22Rv1 (cell line): ENCODE measurements at regions not wholly inside any gene's neighbourhood (a gene's known extent, or its start where the extent isn't known, plus 50 kb on each side); places are given as distances from the start of the nearest gene placed in this dataset.
A peak's percentile ranks its signal among the peaks of the same experiment; 100 is the strongest.

Source experiments
- H3K27ac ChIP-seq: fragments of 450-650 bp; 2 replicates; pipeline ENCODE4 v1.5.1; 2017
- ZFX ChIP-seq: fragments of 450-650 bp; IDR thresholded peaks from 2 replicates; pipeline ENCODE4 v1.6.1; 2017; ENCODE audit warnings: antibody characterized with exemption, borderline replicate concordance
- TF ChIP-seq, protein P1 (sequence below): fragments of 450-650 bp; IDR thresholded peaks from 2 replicates; pipeline ENCODE4 v1.5.1; 2017; ENCODE audit warnings: mild to moderate bottlenecking

DNA sequence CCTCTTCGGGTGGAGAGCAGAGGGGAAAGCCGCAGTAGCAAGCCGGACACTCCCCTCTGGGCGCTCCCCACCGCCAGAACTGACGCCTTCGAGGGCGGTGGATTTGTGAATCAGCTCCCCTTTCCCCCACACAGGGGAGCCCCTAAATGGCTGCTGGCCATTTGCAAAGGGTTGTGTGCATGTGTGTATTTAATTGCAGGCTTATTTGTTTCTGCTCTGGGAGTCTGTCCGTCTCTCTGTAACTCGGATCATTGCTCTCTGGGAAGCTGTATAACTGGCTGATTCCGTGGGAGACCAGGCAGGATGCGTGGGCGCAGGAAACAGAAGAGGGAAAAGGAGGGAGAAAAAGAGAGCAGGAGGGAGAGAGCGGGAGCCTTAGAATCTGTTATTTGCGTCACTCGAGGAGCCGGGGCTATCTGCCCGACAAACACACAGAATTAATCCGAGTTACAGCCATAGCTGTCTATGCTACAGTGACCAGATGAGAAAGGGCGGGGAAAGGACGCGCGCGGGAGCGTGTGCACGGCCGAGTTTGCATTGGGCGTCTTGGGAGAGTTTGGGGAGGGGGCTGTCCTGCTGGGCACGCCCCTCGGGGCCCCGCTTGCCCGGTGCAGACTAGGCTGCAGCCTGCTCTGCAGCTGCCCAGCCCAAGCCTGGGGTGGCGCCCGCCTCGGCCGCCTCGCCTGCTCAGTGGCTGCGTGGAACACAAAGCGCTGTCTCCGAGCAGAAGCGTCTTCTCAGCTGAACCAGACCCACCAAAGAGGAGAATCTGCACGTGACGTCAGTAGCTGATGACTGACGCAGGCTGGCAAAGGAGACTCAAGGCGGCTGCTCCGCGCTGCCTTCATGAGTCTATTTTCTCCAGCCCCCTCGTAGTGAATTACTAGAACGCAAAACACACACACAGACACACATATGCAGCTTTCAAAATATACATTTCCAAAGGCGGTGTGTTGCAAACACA, 105.3 kb upstream of the HSD17B12 start:
- H3K27ac ChIP-seq: no peak overlapping the region
- TF ChIP-seq, protein P1, sequence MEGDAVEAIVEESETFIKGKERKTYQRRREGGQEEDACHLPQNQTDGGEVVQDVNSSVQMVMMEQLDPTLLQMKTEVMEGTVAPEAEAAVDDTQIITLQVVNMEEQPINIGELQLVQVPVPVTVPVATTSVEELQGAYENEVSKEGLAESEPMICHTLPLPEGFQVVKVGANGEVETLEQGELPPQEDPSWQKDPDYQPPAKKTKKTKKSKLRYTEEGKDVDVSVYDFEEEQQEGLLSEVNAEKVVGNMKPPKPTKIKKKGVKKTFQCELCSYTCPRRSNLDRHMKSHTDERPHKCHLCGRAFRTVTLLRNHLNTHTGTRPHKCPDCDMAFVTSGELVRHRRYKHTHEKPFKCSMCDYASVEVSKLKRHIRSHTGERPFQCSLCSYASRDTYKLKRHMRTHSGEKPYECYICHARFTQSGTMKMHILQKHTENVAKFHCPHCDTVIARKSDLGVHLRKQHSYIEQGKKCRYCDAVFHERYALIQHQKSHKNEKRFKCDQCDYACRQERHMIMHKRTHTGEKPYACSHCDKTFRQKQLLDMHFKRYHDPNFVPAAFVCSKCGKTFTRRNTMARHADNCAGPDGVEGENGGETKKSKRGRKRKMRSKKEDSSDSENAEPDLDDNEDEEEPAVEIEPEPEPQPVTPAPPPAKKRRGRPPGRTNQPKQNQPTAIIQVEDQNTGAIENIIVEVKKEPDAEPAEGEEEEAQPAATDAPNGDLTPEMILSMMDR: no peak
- TF ChIP-seq ZFX: no peak

DNA sequence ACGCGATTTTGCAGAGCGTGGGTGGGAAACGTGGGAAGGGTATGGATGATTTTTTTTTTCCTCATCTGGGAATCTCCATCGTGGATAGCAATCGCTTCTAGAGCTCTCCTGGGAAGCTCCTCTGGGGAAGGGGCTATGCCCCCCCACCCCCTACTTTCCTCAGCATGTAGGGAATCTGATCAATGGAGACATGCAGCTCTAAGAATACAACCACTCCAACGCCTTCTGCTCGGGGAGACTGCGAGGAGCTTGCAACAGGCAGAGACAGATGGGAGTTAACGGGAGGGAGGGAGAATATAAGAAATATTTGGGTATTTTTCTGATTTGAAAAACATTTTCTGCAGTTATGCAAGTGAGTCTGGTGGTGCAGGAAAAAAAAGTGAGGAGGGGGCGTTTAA, 104.6 kb upstream of the HSD17B12 start:
- H3K27ac ChIP-seq: no peak overlapping the region
- TF ChIP-seq ZFX: no peak
- TF ChIP-seq, protein P1: no peak

- no peak overlapping the region for H3K27ac ChIP-seq
- no peak for TF ChIP-seq ZFX
- TF ChIP-seq, protein P1: no peak
These were observed 104.2 kb upstream of the HSD17B12 start for GRCh38 chr11:43576320-43576802.

DNA sequence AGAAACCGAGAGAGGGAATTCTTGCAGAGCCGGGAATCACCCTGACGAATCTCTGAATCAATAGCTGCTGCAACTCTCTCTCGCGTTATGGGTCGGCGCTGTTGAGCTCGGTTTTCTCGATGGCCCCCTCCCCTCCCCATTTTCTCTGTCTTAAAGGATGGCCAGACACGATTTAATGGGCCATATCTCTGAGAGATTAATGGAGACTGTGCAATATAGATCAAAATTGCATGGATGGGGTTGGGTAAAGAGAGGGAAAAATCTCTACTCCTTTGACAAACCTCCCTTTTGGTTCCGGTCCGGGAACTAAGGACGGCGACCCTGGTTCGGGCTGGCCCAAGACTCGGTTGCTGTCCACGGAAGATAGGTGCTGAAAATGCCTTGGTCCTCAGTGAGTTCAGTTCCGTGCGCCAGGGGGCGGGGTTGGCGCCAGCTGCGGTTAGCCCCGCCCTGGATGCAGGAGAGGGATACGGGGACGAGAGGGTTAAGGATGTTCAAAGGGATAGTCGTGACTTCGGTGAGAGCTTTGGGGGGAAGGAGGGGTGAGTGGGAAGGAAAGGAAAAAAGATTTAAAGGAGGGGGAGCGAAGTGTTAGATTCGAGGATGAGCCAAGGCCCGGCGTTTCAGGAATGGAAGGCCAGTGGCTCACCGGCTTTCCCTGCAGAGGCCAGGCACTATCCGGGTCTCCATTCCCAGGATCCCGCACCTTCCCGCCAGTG, 103.6 kb upstream of the HSD17B12 start:
- H3K27ac ChIP-seq: no peak overlapping the region
- no peak for TF ChIP-seq ZFX
- TF ChIP-seq, protein P1: peak; percentile 66

DNA sequence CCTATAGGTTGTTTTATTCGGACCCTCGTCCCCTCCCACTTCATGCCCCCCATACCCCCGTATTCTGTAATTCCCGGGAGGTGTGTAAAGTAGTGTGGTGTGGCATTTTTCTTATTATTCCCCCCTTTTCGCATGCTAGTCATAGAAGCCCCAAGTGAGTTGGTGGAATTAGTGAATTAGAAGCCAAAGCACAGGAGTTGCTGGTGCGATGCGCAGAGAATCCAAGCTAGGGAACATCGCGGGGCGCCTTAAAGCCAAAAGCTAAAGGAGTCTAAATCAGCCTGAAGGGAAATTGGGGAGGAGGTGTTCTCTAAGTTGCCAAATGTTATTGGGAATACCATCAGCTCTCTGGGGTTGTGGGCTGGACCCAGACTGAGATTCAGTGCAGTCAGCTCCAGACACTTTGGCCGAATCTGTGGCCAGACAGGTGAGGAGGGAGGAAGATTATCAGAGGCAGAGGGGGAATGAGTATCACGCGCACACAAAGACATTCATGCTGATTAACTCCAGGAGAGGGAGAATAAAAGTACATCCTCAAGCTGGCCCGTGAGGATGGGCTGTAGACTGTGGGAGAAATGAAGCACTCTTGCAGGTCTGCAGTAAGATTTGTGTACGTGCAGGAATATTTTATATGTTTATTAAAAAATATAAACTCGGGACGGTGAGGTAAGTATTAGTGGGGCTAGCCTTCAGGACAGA, 102.8 kb upstream of the HSD17B12 start:
- no peak for TF ChIP-seq ZFX
- H3K27ac ChIP-seq: no peak overlapping the region

- no peak overlapping the region for H3K27ac ChIP-seq
- TF ChIP-seq, protein P1: no peak
- no peak for TF ChIP-seq ZFX
These were observed 102.0 kb upstream of the HSD17B12 start for GRCh38 chr11:43578346-43579170.
